MM.1S (cell line): ENCODE measurements at regions not wholly inside any gene's neighbourhood (a gene's known extent, or its start where the extent isn't known, plus 50 kb on each side); places are given as distances from the start of the nearest gene placed in this dataset.

Source experiments
- EZH2 ChIP-seq: fragments of 300-600 bp; sonication (generic); optimal IDR thresholded peaks from 2 replicates; pipeline ENCODE3; 2017; ENCODE audit warnings: low read depth, mild to moderate bottlenecking, antibody characterized with exemption, low read length, mixed read lengths
- TF ChIP-seq, protein P1 (sequence below): fragments of 300-600 bp; sonication (generic); IDR thresholded peaks from 2 replicates; pipeline ENCODE4 v1.5.1; 2016; ENCODE audit warnings: antibody characterized with exemption, low read length, mixed read lengths

DNA sequence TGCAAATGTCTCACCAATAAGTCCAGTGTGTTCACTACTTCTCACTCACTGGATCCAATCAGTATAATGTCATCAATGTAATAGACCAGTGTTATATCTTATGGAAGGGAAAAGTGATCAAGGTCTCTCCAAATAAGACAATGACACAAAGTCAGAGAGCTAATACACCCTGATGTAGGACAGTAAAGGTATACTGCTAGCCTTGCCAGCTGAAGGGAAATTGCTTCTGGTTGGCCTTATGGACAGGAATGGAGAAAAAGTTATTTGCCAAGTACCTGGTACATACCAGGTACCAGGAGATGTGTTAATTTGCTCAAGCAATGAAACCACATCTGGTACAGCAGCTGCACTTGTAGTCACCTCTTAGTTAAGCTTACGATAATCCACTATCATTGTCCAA is 141.0 kb downstream of the LTN1 start:
- TF ChIP-seq, protein P1, sequence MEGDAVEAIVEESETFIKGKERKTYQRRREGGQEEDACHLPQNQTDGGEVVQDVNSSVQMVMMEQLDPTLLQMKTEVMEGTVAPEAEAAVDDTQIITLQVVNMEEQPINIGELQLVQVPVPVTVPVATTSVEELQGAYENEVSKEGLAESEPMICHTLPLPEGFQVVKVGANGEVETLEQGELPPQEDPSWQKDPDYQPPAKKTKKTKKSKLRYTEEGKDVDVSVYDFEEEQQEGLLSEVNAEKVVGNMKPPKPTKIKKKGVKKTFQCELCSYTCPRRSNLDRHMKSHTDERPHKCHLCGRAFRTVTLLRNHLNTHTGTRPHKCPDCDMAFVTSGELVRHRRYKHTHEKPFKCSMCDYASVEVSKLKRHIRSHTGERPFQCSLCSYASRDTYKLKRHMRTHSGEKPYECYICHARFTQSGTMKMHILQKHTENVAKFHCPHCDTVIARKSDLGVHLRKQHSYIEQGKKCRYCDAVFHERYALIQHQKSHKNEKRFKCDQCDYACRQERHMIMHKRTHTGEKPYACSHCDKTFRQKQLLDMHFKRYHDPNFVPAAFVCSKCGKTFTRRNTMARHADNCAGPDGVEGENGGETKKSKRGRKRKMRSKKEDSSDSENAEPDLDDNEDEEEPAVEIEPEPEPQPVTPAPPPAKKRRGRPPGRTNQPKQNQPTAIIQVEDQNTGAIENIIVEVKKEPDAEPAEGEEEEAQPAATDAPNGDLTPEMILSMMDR: no peak
- TF ChIP-seq EZH2: no peak
